ENCODE measurements at regions not wholly inside any gene's neighbourhood (a gene's known extent, or its start where the extent isn't known, plus 50 kb on each side); places are given as distances from the start of the nearest gene placed in this dataset.

DNA sequence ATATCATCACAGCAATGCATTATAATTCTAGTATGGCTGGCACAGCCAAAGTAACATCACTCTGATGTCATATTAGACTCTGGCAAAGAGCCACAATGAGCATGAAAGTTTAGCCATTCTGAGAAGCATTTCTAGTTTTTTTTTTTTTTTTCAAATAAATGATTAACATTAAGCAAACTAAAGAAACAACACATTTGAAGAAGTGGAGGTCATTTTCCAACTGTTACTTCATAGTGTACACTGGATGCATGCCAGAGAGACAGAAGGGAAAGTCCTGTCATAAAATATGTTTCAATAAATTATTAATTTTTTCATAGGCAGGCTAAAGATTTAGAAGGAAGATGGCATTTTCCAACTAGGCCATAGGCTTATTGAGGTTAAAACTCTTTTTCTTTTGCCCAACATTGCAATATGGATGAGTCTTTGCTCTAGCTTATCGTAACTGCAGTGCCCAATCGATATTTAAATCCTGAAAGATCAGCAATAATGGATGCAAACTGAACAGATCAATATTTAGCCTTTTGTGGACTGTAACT, 1630.4 kb upstream of the ACVR2A start:
- TF ChIP-seq CTCF (IDR thresholded peaks at IDR 0.05), result no peak
- no peak for TF ChIP-seq POLR2AphosphoS5 (IDR thresholded peaks at IDR 0.05)
- no peak for TF ChIP-seq POLR2A (IDR thresholded peaks at IDR 0.05)
